ENCODE measurements at regions not wholly inside any gene's neighbourhood (a gene's known extent, or its start where the extent isn't known, plus 50 kb on each side); places are given as distances from the start of the nearest gene placed in this dataset.
"Not testable (repeated sequence)": the region's sequence is repeated elsewhere in the genome, so short reads cannot be mapped to it uniquely, and the experiment has no call there.

GRCh38 chr20:43384101-43384940, 73.4 kb upstream of the SRSF6 start:
- no peak for DNase-seq
- Histone ChIP-seq H3K27me3 (no peaks in the 10 kb centered on the region), H3K9me3 (no peaks in the 10 kb centered on the region), H3K4me3 (no peak overlapping the region), H3K27ac (peak overlapping the region in 1 of 12 donors; percentile 58), H3K4me1 (peaks cover 0 to 4% (median 0%) of the 10 kb centered on the region in 12 donors), H3K36me3 (no peaks in the 10 kb centered on the region)
- ATAC-seq = no peak
- TF ChIP-seq POLR2A (IDR thresholded peaks at IDR 0.05) = no peak
- TF ChIP-seq CTCF (IDR thresholded peaks at IDR 0.05) = no peak
- intact Hi-C loops (cut with DNase I) = no loop called here
- WGBS, 4 donors = 51 to 67% (median 64%) methylated on average over 14 of the region's 14 CpGs

- TF ChIP-seq POLR2A (IDR thresholded peaks at IDR 0.05) (no peak), CTCF (IDR thresholded peaks at IDR 0.05) (no peak)
- H3K4me1 ChIP-seq = no peaks in the 10 kb centered on the region
- 41 to 59% (median 49%) methylated on average over 8 of the region's 8 CpGs for WGBS, 4 donors
- peak in 3 of 4 donors; percentile 53 to 88 (median 56) for ATAC-seq
- H3K27me3 ChIP-seq = peaks cover 0 to 3% (median 0%) of the 10 kb centered on the region in 9 donors
- H3K36me3 ChIP-seq = no peaks in the 10 kb centered on the region
- H3K4me3 ChIP-seq = no peak overlapping the region
- DNase-seq = peak in 2 of 5 donors; percentile 29 to 65
- no peaks in the 10 kb centered on the region for H3K9me3 ChIP-seq
- intact Hi-C loops (cut with DNase I) = no loop called here
- H3K27ac ChIP-seq = peak overlapping the region in 6 of 12 donors; percentile 16 to 58 (median 40)
Measured at GRCh38 chr20:43383026-43383795, 74.5 kb upstream of the SRSF6 start.

- 77 to 80% (median 78%) methylated on average over 6 of the region's 6 CpGs for WGBS, 4 donors
- H3K4me1 ChIP-seq; DNase-seq; H3K9me3 ChIP-seq; H3K36me3 ChIP-seq; ATAC-seq; intact Hi-C loops (cut with DNase I); H3K27me3 ChIP-seq; H3K27ac ChIP-seq; H3K4me3 ChIP-seq: not testable (repeated sequence)
Measured at GRCh38 chr20:43382135-43382534, 75.6 kb upstream of the SRSF6 start.

- H3K36me3 ChIP-seq; H3K27me3 ChIP-seq; ATAC-seq; H3K27ac ChIP-seq; H3K9me3 ChIP-seq; H3K4me1 ChIP-seq; intact Hi-C loops (cut with DNase I); H3K4me3 ChIP-seq; DNase-seq: not testable (repeated sequence)
- 74 to 79% (median 76%) methylated on average over 9 of the region's 9 CpGs for WGBS, 4 donors
Measured at GRCh38 chr20:43381533-43381932, 76.2 kb upstream of the SRSF6 start.

- no peak overlapping the region for H3K4me3 ChIP-seq
- intact Hi-C loops (cut with DNase I) = no loop called here
- WGBS, 4 donors = 74 to 80% (median 77%) methylated on average over 4 of the region's 4 CpGs
- DNase-seq (no peak), ATAC-seq (peak in 1 of 4 donors; percentile 65)
- H3K27ac ChIP-seq = no peak overlapping the region
- peaks cover 0 to 3% (median 0%) of the 10 kb centered on the region in 9 donors for H3K27me3 ChIP-seq
- H3K4me1 ChIP-seq = no peaks in the 10 kb centered on the region
- TF ChIP-seq POLR2A (IDR thresholded peaks at IDR 0.05) (no peak), CTCF (IDR thresholded peaks at IDR 0.05) (no peak)
- no peaks in the 10 kb centered on the region for H3K36me3 ChIP-seq
- no peaks in the 10 kb centered on the region for H3K9me3 ChIP-seq
Measured at GRCh38 chr20:43379239-43379917, 78.3 kb upstream of the SRSF6 start.

Measured in heart left ventricle (tissue), 16 donors.